Skeletal muscle tissue (tissue), 3 donors: ENCODE measurements at regions not wholly inside any gene's neighbourhood (a gene's known extent, or its start where the extent isn't known, plus 50 kb on each side); places are given as distances from the start of the nearest gene placed in this dataset.
A peak's percentile ranks its signal among the peaks of the same experiment; 100 is the strongest.

Source experiments
- H3K27ac ChIP-seq: one replicate; pipeline ENCODE4 v1.7.0; 2013; ENCODE audit warnings: mild to moderate bottlenecking, low read depth, low read length, inconsistent platforms
- H3K27me3 ChIP-seq, 3 donors: one replicate each; pipeline ENCODE4 v1.7.0; 2013; ENCODE audit warnings: low read length in 3 of 3; ENCODE audit not compliant: control insufficient read depth in 3 of 3, insufficient read depth in 3 of 3
- H3K36me3 ChIP-seq, 3 donors: one replicate each; pipeline ENCODE4 v1.7.0; 2013; ENCODE audit warnings: low read length in 3 of 3; ENCODE audit not compliant: control insufficient read depth in 3 of 3, insufficient read depth in 3 of 3
- H3K4me1 ChIP-seq, 3 donors: one replicate each; pipeline ENCODE4 v1.7.0; 2013; ENCODE audit warnings: low read length in 3 of 3, mild to moderate bottlenecking in 3 of 3; ENCODE audit not compliant: control insufficient read depth in 3 of 3, insufficient read depth in 3 of 3
- H3K4me3 ChIP-seq, 3 donors: one replicate each; pipeline ENCODE4 v1.7.0; 2013; ENCODE audit warnings: low read length in 3 of 3
- H3K9ac ChIP-seq, 3 donors: one replicate each; pipeline ENCODE4 v1.7.0; 2013; ENCODE audit warnings: low read length in 3 of 3, mild to moderate bottlenecking in 3 of 3, moderate library complexity in 2 of 3, low read depth in 1 of 3
- H3K9me3 ChIP-seq, 3 donors: one replicate each; pipeline ENCODE4 v1.7.0; 2013; ENCODE audit warnings: low read length in 3 of 3; ENCODE audit not compliant: control insufficient read depth in 3 of 3
- donor health status: Osteomylitis.

DNA sequence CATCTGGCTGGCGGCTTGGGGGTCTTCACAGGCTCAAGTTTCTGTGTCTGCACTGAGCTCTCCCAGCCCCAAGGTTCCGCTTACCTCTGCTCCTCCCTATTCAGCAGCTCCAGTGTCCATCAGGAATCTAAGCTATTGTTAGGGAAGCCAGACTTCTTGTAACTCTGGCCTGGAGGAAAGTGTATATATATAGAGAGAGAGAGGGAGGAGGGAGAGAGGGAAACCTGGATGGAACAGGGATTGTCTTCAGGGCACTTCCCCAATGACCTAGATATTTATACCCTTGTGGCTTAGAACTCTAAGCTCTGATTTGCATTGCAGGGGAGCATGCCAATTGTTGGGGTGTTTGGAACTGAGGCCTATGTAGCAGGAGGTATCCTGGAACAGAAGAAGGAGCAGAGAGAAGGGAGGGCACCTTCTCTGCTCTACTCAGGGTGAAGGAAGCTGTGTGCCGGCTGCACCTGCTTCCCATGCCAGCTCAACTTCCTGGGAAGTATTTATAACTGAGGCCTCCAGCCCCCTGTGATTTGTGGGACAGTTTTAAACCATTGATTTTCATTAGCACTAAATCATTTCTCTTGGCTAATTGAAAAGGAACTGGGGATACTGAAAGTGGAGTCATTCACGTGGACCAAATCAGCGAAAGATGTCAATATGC lies 70.9 kb downstream of the NAV1 start:
- Histone ChIP-seq H3K9ac (peak overlapping the region in 1 of 3 donors; percentile 3), H3K27me3 (no peaks in the 10 kb centered on the region), H3K4me1 (peaks cover 23 to 32% (median 32%) of the 10 kb centered on the region in 3 donors), H3K4me3 (no peak overlapping the region), H3K27ac (no peak overlapping the region), H3K9me3 (no peaks in the 10 kb centered on the region), H3K36me3 (no peaks in the 10 kb centered on the region)

DNA sequence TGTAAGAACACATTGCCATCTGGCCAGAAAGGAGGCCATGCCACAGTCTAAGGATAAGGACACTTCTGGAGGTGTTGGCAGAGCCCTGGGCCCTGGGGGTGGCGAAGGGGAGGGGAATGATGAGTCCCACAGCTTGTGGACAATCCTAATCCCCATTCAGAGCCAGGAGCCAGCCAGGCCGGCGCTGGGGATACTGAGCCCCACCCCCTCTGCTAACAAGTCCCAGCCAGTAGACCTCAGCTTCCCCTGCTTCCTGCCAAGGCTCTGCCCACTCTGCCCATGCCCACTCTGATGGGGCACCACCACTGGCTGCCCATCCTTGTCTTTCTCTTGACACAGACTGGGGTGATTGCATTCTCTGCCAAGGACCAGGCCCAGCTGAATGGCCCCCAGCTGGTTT lies 71.9 kb downstream of the NAV1 start:
- Histone ChIP-seq H3K36me3 (no peaks in the 10 kb centered on the region), H3K27ac (no peak overlapping the region), H3K4me1 (peaks cover 23 to 32% (median 32%) of the 10 kb centered on the region in 3 donors), H3K4me3 (no peak overlapping the region), H3K27me3 (no peaks in the 10 kb centered on the region), H3K9ac (no peak overlapping the region), H3K9me3 (no peaks in the 10 kb centered on the region)

DNA sequence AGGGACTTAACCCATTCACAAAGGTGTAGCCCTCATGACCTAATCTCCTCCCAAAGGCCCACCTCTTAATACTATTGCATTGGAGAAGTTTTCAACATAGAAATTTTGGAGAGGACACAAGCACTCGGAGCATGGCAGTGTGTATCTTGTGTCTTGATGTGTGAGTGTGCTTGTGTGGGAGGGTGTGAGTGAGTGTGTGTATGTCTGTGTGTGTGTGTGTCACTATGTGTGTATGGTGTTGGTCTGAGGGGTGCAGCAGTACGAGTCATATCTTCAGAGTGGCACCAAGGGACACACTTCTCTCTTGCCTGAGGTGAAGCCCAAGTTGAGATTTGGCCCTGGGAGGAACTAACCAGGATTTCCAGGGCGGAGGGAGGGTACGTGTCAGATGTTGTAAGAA lies 73.7 kb downstream of the NAV1 start:
- Histone ChIP-seq H3K4me1 (peaks cover 23 to 32% (median 32%) of the 10 kb centered on the region in 3 donors), H3K27ac (no peak overlapping the region), H3K9me3 (no peaks in the 10 kb centered on the region), H3K4me3 (no peak overlapping the region), H3K27me3 (no peaks in the 10 kb centered on the region), H3K36me3 (no peaks in the 10 kb centered on the region), H3K9ac (no peak overlapping the region)

DNA sequence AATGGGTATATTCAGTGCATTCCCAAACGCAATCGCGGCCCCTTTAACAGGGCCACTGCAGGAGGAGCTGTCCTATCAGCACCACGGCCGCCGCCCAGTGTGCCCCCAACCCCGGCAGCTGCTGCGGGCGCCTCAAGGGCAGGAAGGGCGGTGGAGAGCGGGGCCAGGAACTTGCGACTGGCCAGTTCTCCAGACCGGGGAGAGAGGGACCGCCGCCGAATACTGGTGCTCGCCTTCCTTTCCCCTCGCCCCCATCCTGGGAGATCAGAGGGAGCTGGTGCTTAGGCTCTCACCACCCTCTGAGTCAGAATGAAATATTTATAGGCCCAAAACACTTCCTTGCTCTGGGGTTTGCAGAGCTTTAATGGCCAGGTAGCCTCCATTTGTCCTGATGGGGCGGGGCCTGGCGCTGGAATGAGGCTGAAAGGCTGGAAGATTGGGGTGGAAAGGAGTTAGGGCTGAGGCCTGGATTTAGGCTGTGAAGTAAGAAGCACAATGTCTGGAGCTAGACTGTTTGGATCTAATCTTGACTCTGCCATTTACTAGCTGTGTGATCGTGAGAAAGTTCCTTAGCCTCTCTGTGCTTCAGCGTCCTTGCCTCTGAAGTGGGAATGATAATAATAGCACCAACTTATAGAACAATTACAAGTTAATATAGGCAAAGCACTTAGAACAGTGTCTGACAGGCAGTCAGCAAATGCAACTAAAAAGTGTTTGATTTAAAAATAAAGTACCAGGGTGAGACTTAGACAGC lies 75.5 kb downstream of the NAV1 start:
- Histone ChIP-seq H3K36me3 (no peaks in the 10 kb centered on the region), H3K27ac (no peak overlapping the region), H3K4me3 (no peak overlapping the region), H3K9ac (no peak overlapping the region), H3K27me3 (no peaks in the 10 kb centered on the region), H3K4me1 (peaks cover 11 to 18% (median 18%) of the 10 kb centered on the region in 3 donors), H3K9me3 (no peaks in the 10 kb centered on the region)

- H3K9ac ChIP-seq = no peak overlapping the region
- H3K4me1 ChIP-seq = peaks cover 0 to 2% (median 0%) of the 10 kb centered on the region in 3 donors
- H3K36me3 ChIP-seq = no peaks in the 10 kb centered on the region
- H3K9me3 ChIP-seq = no peaks in the 10 kb centered on the region
- no peak overlapping the region for H3K27ac ChIP-seq
- no peak overlapping the region for H3K4me3 ChIP-seq
- no peaks in the 10 kb centered on the region for H3K27me3 ChIP-seq
Observed at GRCh38 chr1:201617157-201617556, 78.2 kb downstream of the NAV1 start.

- Histone ChIP-seq H3K4me3 (no peak overlapping the region), H3K4me1 (peaks cover 0 to 2% (median 0%) of the 10 kb centered on the region in 3 donors), H3K36me3 (no peaks in the 10 kb centered on the region), H3K27me3 (no peaks in the 10 kb centered on the region), H3K9me3 (no peaks in the 10 kb centered on the region), H3K27ac (no peak overlapping the region), H3K9ac (no peak overlapping the region)
Observed at GRCh38 chr1:201618389-201618788, 79.5 kb downstream of the NAV1 start.

GRCh38 chr1:201618905-201619304 lies 80.0 kb downstream of the NAV1 start:
- Histone ChIP-seq H3K36me3 (no peaks in the 10 kb centered on the region), H3K9me3 (no peaks in the 10 kb centered on the region), H3K27me3 (no peaks in the 10 kb centered on the region), H3K4me1 (peaks cover 0 to 2% (median 0%) of the 10 kb centered on the region in 3 donors), H3K9ac (no peak overlapping the region), H3K4me3 (no peak overlapping the region), H3K27ac (no peak overlapping the region)

DNA sequence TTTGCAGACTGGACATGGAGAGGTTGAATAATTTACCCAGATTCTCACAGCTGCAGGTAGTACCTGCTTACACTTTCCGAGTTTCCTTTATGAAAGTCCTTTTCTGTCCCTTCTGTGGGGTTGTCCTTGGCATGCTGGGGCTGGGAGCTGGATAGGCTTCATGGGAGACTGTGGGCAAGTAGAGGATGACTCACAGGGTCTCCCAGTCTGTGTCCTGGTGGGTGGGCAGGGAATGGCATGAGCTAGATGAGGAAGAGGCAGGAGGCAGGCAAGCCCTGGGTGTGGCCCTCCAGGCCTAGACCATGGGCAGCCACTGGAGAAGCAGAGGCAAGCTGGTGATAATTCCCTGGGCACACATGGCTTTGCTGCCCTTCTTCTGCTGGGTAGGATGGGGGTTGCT lies 80.6 kb downstream of the NAV1 start:
- H3K9me3 ChIP-seq = no peaks in the 10 kb centered on the region
- no peak overlapping the region for H3K27ac ChIP-seq

GRCh38 chr1:201622353-201622752 lies 83.4 kb downstream of the NAV1 start:
- Histone ChIP-seq H3K4me3 (no peak overlapping the region), H3K27me3 (no peaks in the 10 kb centered on the region), H3K36me3 (no peaks in the 10 kb centered on the region), H3K9ac (no peak overlapping the region), H3K9me3 (no peaks in the 10 kb centered on the region), H3K27ac (no peak overlapping the region), H3K4me1 (peaks cover 7 to 11% (median 9%) of the 10 kb centered on the region in 3 donors)

More for the DNA sequence above, 80.6 kb downstream of the NAV1 start:
- Histone ChIP-seq H3K4me3 (no peak overlapping the region), H3K36me3 (no peaks in the 10 kb centered on the region), H3K9ac (no peak overlapping the region), H3K4me1 (peaks cover 0 to under 1% (median 0%) of the 10 kb centered on the region in 3 donors), H3K27me3 (no peaks in the 10 kb centered on the region)

DNA sequence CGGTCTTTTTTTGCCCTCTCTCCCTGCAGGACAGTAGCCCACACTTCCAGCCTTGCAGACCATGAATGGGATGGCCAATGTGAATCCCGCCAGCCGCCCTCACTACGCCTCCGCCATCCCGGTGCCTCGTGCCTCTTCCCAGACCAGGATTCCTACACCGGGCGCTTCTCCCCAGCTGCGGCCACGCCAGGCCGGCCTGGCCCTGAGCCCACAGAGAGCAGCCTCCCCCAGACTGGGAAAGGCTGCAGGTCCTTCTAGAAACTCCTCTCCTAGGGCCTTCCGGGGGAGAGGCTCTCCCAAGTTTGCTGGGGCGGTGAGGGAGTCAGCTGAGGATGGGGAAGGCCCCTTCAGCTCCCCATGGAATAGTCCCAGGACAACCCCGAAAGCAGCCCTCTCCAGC lies 83.9 kb downstream of the NAV1 start:
- Histone ChIP-seq H3K9me3 (no peaks in the 10 kb centered on the region), H3K4me3 (no peak overlapping the region), H3K9ac (no peak overlapping the region), H3K27ac (no peak overlapping the region), H3K27me3 (no peaks in the 10 kb centered on the region), H3K4me1 (peaks cover 7 to 11% (median 9%) of the 10 kb centered on the region in 3 donors), H3K36me3 (no peaks in the 10 kb centered on the region)
